NCI-H2196 (cell line): ENCODE measurements at regions not wholly inside any gene's neighbourhood (a gene's known extent, or its start where the extent isn't known, plus 50 kb on each side); places are given as distances from the start of the nearest gene placed in this dataset.
"Not testable (repeated sequence)": the region's sequence is repeated elsewhere in the genome, so short reads cannot be mapped to it uniquely, and the experiment has no call there.

Source experiments
- DNase-seq: peaks from one replicate; lab custom pipeline; 2025; ENCODE audit not compliant: unreplicated experiment; lab: John Stamatoyannopoulos, UW

DNA sequence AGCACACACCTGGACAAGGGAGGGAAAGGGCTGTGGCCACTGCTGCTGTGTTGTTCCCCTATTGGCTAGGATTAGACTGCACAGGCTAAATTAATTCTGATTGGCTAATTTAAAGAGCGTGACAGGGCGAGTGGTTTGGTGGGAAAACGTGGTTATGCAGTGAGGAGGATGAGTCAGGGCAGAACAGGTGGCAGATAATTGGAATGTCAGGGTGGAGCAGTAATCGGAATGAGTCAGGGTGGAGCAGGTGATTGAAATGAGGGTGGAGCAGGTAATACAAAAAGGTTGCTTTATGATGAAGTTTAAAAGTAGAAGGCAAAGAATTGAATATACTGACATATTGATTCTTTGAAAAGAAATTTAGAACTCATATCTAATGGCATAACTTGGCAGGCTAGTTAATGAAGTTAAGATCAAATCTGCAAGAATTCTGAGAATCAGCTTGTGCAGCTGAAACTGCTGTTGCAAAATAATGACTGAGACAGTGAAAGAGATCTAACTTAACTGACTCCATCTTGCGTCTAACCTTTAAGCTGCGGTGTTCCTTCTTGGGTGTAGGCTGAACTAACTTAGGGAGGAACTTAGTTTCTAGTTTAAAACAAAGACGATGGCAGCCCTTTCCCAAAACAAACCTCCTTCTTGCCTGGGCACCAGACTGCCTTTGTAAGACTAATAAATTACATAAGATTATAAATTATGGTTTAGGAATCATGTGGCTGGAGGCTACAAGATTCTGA is 174.3 kb downstream of the UTP18 start:
- no peak for DNase-seq

DNA sequence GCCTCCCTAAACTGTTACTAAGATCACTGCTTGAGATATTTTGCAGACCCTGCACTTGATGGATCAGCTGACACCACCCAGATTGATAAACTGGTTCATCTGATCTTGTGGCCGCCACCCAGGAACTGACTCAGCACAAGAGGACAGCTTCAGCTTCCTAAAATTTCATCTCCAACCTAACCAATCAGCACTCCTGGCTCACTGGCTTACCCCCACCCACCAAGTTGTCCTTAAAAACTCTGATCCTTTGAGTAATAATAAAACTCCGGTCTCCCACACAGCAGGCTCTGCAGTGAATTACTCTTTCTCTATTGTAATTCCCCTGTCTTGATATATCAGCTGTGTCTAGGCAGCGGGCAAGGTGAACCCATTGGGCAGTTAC is 174.8 kb downstream of the UTP18 start:
- no peak for DNase-seq

DNA sequence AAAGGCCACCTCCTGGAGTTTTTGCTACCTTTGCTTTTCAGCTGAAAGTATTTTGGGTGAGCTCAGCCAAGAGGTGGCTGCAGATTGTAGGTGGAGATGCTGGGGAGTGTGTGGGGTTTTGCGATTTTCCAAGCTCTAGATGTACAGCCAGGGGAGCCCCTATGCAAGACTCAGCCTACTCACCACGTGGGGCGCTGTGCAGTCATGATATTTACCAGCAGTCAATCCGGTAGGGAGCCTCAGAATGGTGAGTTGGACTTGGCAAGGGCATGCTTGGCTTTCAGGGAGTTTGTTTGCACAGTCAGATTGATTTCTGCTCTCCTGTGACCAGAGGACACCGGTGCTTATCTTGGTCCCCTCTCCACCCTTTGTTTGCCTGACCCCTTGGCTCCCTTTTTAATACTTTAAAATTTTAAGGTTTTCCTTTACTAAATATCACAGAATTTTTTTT is 175.3 kb downstream of the UTP18 start:
- peak; percentile 80 for DNase-seq

DNA sequence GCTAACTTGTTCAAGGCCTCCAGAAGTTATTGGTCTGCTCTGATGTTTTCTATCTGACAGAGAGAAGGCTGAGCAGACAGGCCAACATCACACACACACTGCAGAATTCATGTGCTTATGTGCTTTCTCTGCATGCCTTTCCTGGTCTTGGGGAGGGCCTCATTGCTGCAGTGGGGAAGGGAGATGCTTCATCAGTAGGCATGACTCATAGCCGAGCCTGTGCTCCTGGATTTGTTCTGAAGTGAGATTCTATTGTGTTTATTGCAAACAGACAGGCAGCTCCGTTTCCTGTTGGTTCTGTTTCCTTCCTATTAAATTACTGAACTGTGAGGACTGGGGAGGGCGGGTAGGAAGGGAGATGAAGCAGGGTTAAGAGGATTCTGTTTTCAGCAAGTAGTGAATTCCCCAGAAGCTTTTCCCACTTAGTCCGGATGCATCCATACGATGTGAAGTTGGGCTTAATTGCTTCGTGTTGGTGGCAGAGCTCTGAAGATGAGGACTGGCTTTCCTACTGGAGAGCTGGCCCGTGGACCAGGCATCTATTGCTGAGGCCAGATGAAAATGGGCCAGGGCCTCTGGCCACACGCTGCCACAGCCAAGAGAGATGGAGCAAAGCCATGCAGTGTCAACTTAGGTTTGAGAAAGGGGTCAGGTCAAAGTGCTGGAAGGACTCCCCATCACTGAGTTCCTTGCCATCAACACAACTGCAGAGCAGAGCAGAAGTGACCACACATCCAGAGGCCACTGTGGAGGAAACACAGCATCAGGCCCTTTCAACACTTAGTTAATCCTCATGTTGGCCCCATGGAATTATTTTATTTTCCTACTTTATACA is 179.3 kb downstream of the UTP18 start:
- DNase-seq: peak; percentile 63

DNA sequence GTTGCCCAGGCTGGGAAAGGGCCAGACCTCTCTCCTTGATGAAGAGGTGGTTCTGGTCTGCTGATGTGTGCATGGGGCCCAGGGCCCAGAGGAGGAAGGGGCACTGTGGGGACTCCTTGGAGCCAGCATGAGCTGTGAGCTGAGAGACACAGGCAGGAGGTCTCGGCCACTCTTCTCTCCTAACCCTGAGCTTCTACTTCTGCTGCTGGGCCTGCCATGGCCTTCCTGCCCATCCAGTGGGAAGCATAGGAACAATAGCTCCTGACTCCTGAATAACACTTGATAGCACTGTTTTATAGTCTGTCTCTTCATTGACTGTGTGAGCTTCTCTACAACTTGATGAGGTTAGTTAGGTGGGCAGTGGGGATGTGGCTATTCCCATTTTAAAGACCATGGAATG is 181.1 kb downstream of the UTP18 start:
- DNase-seq: no peak

DNA sequence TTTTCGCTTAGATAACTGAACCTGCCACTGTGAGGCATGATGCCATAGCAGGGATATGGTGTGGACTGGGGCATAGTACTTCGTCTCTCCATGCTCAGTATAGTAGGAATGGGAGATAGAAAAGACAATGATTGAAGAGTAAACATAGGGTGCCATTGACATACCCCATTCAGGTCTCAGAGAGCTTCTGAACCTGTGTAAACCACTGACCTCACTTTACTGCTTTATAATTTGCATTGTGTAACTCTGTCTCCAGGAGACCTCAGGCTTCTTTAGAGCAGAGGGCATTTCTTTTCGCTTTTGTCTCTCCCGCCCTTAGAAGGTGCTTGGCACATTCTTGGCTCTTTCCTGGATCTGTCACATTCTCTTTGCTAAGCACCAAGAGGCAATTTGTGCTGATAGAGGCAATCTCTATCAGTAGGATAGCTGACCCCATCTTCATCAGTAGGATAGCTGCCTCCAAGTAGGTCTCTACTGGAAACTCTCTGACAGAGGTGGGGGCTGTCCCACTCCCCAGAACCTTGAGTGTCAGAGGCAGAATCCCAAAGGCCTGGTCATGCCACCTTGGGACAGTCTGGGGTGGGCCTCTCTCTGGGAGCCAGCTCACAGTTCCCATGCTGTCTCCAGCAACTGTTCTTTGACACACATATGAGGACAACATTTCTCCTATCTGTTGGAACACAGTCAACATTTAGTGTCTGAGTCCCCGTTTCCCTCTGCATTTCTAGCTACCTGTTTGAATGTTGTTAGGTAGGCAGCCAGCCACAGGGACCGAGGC is 181.9 kb downstream of the UTP18 start:
- DNase-seq: no peak

DNA sequence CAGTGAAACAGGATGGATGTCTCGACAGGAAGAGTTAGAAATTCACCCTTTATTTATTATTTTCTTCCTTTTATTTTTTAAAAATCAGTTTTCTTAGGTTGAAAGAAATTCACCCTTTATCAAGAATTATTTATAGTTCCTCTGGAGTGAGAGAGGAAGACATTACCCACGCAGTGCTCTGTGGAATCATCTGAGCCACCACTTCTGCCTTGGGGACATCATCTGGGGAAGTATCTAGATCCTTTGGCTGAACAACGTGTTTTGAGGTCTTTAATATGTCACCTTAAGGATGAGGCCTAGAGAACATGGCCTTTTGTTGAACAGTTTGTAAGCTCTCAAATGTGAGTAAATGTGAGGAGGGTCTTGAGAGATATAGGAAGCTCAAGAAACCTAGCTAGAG is 183.3 kb downstream of the UTP18 start:
- no peak for DNase-seq

DNA sequence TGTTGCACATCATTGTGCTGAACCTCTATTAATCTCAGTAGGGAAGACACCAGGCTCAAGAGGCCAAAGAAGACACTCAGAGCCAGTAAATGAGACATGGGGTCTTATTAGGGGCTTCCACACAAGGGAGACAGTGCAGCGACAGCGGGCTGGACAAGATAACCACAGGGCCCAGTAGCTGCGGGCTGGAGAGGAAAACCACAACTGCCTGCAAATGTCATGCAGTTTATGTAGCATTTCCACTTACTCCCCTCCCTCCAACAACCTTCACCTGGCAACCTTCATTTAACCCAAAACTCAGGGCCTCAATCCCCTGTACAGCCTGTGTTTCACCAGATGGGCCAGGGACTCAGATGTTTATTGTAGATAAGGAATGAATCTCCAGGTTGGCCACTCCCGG is 185.6 kb downstream of the UTP18 start:
- DNase-seq: no peak

DNA sequence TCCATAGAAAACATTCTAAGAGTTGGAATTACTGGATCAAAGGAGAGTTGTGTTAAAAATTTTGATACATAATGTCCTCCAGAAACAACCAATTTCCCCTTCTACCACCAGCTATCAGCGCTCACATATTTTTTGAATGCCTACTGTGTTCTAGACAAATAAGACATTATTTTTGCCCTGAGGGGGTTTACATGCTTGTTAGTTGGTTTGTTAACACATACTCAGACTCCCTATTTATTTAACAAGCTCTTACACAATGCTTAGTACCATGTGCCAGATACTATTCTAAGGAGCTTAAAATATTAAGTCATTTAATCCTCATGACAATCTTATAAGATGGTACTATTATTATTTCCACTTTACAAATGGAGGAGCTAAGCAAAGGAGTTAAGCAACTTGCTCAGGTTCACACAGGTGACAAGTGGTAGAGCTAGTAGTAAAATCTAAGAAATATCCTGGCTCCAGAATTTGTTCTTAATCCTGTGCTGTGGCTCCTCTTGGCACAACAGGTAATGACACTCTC is 194.2 kb downstream of the UTP18 start:
- DNase-seq: no peak

DNA sequence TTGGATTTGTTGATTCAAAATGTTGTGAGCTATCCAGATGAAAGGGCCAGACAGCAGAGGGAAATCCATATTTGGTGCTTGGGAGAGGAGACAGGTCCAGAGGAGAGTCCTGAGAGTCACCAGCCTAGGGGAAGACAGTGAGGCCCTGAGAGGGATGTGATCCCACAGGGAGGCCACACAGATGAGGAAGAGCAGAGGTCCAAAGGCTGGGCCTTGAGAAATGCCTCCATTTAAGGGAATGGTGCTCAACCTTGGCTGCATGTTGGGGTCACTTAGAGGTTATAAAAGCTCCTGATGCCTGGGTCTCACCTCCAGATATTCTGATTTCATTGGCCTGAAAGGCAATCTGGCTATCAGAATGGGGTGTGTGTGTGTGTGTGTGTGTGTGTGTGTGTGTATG is 194.9 kb downstream of the UTP18 start:
- DNase-seq: no peak

DNA sequence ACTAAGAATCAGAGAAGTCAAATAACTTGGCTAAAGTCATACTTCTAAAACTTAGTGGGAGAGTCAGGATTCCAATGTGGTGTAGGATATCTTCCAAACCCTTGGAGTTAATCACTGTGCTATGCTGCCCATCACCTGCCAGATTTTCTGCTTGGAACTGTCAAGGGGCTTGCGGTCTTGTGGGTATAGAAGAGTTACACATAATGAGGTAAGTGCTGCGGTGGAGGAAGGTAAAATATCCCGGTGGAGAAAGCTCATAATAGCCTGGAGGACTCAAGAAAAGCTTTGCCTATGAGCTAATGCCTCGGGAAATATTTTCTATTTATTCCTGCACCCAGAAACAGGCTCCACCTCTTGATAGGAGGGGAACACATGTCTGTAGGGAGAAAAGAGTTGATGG is 195.6 kb downstream of the UTP18 start:
- DNase-seq: no peak

DNA sequence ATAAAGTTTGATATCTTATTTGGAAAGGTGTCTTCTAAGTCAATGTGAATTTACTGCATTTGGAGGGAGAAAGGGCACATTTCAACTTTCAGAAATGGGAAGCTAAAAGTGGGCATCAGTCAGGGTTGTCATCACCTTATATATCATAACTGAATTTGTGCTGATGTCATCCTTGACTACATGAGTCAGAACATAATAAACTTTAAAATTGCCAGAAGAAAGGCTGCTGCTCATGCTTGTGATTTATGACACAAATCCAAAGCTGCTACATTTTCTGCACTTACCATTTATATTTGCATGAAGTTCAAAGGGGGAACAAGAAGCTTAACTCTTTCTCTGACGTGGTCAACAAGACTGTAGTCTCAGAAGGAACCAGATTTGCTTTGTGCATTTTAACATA is 196.6 kb downstream of the UTP18 start:
- no peak for DNase-seq

DNA sequence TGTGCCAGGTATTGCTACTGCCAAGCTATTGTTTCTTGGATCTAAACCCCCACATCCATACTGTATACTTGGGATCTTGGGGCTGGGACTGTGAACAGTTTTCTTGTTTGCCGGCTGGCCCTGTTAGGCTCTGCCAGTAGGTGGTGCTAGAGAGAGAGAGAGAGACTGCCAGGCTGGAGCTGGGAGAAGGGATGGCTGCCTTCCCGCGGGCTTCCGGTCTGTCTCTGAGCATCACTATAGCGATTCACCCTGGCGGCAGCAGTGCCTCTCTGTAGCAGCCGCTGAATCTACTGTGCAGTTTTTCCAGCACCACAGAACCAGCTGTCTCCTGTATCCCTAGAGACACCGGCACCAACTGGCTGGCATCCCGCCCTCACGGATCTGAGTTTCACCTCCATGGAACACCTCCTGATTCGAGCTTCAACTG is 201.2 kb downstream of the UTP18 start:
- peak; percentile 21 for DNase-seq

DNA sequence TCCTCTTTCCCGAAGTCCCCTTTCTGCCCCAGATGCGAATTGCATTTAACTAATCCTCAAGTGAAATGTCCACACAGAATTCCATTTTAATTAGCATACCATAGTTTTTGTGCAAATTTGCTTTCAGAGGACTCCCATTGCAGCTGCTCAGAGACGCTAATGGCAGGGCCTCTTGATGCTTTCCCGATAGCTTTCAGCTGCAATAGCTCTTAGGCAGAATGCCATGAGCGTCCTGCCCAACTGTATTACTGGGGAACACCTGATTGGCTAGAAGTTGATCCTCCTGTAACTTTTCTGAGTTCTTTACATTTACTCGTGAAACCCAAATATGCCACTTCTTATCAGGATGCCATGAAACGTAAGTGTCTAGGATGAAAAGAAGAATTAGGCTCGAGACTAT is 203.0 kb downstream of the UTP18 start:
- no peak for DNase-seq

DNA sequence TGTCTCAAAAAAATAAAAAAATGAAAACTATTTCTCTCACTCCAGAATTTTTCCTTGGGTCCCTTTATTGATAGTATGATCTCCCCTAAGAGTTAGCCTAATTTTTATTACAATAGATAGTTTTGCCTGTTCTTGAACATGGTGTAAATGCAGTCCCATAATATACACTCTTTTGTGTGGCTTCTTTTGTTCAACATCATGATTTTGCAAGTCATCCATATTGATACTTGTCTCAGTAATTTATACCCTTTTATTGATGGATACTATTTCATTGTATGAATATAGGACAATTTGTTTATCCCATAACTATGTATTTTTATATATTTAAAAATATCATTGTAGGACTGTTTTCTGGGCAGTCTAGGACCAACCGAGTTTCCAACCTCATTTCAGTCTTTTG is 207.0 kb downstream of the UTP18 start:
- no peak for DNase-seq

DNA sequence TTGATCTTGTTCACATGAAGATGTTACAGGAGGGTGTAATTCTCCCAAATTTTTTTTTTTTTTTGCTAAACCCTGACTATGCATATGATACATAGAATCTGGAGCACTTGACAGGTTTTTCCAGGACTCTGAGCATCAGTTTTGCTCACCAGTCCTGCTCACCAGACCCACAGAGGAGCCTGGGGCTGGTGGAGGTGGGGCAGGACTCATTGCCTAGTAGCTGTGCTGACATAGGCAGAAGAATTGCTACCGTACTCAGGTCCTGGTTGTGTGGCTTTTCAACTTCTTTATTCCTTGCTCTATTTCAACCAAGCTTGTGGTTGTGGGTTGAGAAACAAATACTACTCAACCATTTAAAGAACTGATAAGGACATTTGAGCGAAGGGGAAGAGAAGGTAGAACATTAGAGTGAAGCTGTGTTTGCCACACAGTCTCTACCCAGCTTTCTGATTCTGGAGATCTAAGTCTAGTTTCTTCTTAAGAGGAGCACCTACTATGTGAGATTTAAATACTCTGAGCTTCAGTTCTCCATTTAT is 212.4 kb downstream of the UTP18 start:
- DNase-seq: no peak

DNA sequence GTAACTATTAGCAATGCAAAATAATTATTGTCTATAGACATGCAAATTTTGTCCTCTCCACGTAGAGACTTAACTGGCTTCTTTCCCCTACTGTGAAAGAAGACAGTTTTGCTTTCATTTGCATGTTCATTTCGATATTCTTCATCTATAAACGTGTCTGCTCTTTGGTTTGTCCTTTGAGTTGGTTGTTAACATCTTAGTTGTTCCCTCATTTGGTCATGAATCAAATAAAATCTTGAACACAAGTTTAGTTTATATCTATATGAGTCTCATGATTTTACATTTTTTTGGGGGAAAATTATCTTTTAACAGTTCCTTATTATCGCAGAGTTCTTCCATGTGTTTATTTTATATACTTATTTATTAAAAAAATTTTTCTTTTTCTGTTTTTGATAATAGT is 214.4 kb downstream of the UTP18 start:
- no peak for DNase-seq

DNA sequence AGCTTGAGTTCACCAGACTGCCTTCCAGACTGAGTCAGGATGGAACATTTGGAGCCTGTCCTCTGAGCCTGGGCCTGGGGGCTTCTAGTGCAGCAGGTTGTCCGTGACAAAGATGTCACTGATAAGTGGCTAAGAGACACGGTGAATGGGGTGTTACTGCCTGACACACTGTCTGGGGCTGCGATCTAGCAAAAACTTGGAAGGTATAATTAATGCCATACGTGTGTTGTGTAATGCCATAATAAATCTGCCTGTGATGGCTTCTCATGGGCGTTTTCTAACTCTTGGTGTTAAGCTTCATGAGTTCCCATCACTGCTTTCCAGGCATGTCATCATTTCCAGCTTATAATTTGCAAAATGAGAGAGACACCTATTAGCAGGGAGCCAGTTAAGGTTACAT is 215.4 kb downstream of the UTP18 start:
- DNase-seq: no peak

DNA sequence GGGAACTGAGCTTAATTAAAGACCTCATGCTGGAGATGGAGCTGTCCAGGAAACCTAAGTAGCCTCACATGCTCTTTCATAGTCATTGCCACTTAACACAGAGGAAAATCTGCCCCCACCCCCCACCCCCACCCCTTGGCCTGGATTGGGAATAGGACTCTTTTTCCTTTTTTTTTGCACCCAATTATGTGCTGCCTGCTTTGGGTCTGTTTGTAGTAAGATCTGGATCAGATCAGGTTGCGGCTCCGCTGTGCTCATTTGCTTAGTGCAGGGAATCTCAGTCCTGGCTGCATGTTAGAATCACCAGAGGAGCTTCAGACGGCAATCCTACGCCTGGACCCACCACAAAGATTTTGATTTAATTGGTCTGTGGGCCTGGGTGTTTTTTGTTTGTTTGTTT is 219.0 kb downstream of the UTP18 start:
- DNase-seq: no peak

DNA sequence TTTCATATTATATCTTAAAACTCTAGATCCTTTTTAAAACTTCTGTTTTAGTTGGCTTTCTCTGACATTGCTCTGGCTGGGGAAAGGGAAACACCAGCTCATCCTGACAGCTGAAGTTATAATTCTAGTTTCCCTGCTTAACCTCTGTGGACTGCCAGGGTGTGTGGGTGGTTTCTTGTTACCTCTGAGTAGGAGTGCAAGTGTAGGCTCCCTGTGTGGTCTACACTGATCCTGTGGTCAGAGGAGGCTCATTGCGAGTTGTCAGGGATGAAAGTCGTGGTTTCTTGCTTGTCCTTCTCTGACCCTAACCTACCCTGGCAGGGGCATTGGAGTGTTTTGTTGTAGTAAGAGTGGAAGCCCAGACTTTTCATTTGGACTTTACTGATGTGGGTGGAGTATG is 221.0 kb downstream of the UTP18 start:
- DNase-seq: no peak

DNA sequence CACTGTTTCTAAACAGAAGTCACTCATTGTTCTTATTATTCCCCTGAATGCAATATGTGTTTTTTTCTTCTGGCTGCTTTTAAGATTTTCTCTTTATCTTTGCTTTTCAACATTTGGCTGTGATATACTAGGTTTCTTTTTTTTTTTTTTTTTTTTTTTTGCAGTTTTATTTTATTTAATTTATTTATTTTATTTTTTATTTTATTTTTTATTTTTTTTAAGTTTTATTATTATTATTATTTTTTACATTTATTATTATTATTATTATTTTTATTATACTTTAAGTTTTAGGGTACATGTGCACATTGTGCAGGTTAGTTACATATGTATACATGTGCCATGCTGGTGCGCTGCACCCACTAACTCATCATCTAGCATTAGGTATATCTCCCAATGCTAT is 221.9 kb downstream of the UTP18 start:
- not testable (repeated sequence) for DNase-seq
